NCI-H1694 (cell line): ENCODE measurements at regions not wholly inside any gene's neighbourhood (a gene's known extent, or its start where the extent isn't known, plus 50 kb on each side); places are given as distances from the start of the nearest gene placed in this dataset.

ENCODE experiments used
- DNase-seq: peaks from one replicate; lab custom pipeline; 2025; lab: John Stamatoyannopoulos, UW

DNA sequence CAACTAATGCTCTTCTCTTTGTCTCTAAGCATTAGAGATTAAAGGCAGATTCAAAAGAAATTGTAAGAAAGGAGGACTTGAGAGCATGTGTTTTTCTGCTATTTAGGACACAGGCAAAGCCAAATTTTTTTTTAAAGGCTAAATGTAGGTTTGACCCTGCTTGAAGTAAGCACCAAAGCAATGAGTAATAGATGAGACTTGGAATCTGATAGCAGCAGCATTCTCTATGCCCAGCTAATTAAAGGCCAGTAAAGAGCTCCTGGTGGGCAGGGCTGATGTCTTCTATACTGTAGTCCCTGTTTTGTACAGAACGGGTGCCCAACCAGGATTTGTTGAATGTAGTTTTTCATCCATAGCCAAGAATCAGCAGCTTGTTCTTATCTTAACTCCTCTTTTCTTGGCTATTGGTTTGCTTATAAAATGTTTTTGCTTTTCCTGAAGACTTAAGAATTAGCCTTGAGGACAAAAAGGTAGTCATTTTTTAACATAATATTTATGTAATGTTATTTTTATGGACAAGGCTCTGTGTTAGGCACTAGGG lies 179.6 kb downstream of the LMO4 start:
- DNase-seq = no peak

DNA sequence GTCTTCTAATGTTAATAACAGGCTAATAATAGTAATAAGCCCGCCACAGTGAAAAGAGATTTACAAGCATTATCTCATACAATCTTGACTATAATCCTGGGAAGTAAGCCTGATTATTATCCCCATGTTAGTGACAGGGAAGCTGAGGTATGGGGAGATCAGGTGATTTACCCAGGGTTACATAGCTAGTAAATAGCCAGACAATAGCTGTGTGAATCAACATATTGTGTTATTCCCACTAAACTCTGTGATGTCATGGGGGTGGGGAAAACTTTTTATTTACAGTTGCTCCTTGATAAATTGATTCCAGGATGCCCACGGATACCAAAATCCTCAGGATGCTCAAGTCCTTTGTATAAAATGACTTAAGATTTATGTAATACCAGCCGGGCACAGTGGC lies 181.9 kb downstream of the LMO4 start:
- DNase-seq = no peak

GRCh38 chr1:87511449-87511848 lies 182.8 kb downstream of the LMO4 start:
- DNase-seq = no peak

DNA sequence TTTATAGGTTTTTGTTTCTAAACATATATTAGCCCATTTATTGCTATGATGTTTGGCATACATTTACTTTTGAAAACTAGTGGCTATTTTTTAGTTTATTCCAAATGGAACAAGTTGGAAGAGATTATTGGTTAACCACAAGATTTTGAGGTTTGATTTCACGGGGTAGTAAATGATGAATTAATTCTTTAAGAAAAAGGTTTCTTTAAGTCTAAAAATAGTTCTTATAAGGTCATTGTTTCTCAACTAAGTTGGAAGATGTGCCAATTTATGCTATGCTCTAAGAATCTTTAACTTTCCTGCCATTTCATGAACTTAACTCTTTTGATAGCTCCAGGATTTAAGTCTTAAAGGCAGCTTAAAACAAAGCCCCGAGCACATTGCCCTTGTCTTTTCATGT lies 183.8 kb downstream of the LMO4 start:
- DNase-seq = no peak

DNA sequence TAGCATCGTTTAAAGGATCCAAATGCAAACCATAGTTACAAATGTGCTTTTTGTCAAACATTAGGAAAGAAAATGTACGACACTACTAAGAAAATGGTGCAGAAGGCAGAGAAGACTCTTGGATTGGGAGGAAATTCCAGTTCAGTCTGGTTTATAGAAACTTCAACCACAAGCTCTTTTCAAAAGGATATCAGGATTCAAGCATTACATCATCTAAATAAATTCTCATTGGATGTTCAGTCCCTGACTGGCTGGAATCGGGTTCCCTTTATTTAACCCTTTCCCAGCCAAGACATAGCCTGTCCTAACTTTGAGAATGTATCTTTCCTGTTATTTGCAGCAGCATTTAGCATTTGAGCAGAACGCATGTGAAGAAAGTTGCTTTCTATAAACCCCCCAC lies 184.6 kb downstream of the LMO4 start:
- no peak for DNase-seq

DNA sequence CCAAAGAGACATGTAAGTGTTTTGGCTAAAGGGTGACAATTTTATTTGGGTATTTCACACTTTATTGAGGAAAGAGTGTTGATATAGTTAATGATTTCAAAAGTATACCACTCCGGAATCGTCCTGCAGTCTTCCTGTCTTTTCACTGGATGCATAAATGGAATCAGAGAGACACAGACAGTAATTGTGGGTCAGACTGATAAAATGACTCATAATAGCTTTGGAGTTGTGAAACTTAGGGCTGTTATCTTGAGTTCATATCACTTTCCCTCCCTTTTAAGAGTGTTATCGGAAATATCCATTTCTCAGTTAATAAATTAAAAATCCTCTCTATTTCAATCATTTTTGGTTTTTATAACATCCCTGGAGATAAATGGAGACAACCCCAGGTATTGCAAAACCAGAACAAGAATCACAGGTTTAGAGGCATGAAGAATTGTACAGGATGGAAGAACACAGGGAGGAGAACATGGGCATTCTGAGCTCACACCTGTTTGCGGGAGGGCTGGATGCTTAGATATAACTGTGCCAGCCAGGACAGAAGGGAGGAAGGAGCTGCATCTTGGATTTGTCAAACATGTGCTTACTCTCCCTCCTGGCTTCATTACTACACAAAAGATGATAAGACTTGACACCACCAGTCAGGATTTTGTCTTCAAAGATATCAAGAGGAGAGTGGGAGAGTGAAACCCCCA lies 185.4 kb downstream of the LMO4 start:
- no peak for DNase-seq

- DNase-seq = no peak
Observed at GRCh38 chr1:87515781-87516180, 187.1 kb downstream of the LMO4 start.

DNA sequence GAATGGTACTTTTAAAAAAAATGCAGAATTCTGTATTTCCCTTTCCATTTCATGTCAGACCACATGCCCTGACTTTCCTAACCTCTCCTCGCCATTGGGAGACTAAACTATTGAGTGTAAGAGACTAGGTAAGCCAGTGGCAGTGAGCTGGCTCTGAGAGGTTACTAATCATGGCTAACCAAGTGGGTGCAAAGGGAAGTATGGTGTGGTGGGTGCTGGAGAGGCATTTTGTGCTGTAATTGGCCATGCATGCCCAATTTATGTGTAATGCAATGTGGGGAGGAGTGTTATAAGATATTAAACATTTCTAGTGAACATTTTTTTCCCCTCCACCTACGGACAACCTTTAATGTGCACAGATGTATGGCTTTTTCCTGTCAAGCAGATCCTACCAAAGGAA lies 190.1 kb downstream of the LMO4 start:
- DNase-seq = no peak

DNA sequence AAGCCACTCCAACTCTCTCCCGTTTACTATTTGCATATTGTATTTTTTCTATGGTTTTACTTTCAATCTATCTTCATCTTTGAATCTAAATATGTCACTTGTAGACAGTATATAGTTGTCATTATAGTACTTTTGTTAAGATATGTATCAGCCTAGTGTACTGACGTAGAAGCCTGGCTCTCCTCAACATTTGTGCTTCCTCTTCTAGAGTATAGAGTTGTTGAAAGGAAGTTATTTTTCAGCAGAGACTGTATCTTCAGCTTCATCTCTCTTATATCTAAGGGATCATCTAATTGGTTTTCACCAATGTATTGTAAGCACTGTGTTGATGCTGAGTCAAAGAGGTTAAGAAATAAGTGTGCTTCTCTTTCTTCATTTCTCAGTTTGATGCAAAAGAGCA lies 192.8 kb downstream of the LMO4 start:
- DNase-seq = no peak

DNA sequence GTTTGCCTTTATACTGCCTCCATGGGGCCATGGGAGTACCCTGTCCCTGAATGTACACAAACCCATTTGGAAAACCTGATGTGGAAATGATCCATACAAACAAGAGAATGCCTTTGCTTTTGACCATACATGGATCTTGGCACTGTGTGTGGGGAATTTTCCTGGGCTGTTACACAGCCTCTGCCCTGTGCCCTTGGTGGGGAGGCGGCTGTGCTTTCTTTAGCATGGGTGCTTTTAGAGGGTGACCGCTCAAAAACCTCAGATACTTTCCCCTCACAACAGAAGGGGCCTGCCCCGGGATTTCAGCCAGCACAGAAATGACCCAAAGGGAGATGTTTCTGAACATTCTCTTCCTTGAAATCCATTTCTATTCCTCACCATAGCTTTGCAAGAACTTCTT lies 194.8 kb downstream of the LMO4 start:
- no peak for DNase-seq

- DNase-seq = no peak
Observed at GRCh38 chr1:87524021-87524754, 195.5 kb downstream of the LMO4 start.

GRCh38 chr1:87528754-87529517 lies 200.3 kb downstream of the LMO4 start:
- DNase-seq = no peak

DNA sequence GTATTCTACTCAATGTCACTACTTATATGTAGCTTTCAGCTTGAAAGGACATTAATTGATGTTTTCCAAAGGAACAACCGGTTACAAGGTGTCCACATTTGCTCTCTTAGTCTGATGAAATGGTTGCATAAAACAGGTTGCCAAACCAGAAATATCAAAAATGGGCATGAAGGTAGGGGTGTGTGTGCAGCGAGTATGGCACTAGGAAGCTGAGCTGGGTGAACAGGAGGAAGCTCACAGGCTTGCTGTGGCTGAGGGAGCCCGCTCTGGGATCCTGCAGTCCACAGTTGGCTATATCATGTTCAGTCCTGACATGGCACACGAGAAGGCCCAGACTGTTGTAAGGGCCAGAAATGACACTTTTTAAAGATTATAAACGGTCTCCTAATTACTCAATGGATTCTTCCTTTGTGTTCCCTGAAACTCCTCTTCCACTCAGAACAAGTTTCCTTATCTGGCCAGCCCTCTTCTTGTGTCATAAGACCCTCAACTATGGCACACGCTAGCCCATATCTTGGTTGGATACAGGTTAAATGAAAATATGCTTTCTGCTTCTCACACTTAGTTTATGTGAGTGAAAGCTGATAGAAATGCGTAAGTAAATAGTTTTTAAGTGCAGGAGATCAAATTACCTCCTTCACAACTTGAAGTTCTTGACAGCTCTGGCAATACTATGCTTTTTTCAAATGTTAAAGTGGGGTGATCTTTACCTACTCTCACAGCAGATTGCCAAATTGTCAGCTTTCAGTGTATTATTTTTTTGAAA lies 201.5 kb downstream of the LMO4 start:
- no peak for DNase-seq

GRCh38 chr1:87535551-87535950 lies 206.9 kb downstream of the LMO4 start:
- no peak for DNase-seq

DNA sequence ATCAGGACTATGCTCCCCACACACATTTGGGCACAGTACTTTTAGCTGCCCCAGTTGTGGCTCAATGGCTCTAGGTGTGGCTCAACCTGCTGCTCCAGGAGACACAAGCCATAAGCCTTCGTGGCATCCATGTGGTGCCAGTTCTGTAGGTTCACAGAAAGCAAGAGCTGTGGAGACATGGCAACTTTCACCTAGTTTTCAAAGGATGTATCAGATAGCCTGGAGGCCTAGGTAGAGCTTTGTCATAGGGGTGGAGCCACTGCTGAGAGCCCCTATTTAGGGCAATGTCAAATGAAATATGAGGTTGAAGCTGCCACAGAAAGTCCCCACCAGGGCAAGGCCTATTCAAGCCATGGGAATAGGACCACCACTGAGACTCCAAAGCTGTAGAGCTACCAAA lies 210.5 kb downstream of the LMO4 start:
- no peak for DNase-seq

- no peak for DNase-seq
Observed at GRCh38 chr1:87542697-87543096, 214.0 kb downstream of the LMO4 start.

DNA sequence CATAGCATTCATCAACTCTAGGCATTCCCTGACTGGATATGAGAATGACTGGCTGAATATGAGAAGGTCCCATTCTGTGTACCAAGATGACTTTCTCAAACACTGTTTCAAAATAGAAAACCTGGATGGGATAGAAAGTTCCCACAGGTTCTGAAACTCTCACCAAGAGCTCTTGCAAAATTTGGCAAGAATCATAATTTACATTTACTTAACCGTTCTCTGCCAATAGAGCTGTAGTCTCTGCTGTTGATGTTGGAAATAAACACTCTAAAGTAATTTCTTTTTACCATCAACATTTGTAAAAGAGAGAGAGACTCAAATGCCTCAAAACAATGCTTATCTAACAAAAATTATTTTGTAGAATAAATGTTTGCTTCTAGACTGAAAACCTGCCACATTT lies 221.1 kb downstream of the LMO4 start:
- DNase-seq = no peak

DNA sequence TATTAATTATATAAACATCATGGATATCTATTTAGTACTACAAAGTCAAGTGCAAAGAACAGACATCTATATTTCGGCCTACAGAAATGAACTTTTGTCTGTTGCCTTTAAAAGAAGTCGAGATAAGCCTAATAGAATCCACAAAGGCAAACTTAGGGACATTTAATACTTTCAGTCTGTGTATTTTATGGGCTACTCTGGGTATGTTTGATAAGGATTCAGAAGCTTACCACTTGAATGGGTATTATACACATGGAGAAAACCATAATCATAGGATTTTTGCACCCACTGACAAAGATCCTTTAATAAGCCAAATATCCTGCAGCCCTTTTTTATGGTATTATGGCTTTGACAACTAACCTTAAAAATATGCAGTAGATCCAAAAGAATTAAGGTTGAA lies 224.8 kb downstream of the LMO4 start:
- DNase-seq = no peak

- no peak for DNase-seq
Observed at GRCh38 chr1:87555366-87555765, 226.7 kb downstream of the LMO4 start.

DNA sequence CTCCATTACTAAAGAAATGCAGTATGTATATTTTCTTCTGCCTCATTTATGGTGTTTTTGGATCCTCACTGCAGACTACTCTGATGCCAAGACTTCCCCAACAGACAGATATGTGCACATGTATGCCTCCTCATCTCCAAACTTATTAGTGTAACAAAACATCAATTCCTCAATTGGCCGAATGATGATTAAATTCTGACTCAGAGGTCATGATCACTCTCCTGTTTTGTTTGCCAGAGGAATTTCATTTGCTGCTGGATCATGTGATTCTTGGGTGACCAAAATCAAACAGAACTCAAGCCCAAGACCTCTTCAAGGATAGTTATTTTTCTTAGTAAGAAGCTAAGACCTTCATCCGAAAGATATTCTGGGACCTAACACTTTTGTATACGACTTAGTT lies 227.6 kb downstream of the LMO4 start:
- DNase-seq = no peak

- DNase-seq = no peak
Observed at GRCh38 chr1:87558921-87559320, 230.2 kb downstream of the LMO4 start.

DNA sequence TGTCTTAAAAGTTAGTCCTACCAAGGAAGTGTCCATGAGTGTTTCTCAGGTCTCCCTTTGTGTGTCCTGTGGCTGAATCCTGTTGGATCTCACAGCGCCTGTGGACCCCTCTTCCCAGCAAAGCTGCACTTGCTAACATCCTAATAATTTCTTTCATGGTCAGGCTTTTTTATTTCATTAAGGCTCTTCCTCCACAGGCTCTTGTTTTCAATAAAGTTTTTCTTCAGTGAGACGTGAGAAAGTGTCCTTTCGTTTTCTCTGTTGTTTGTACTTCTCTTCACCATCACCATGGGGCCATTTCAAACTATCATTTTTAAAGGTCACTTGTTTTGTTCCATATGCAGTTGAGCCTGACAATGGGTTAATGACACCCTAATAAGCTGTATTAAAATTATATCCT lies 231.5 kb downstream of the LMO4 start:
- no peak for DNase-seq
